Activated naive CD4-positive, alpha-beta T cell treated with anti-CD3 and anti-CD28 coated beads for 36 hours (primary cell): ENCODE measurements at regions not wholly inside any gene's neighbourhood (a gene's known extent, or its start where the extent isn't known, plus 50 kb on each side); places are given as distances from the start of the nearest gene placed in this dataset.

Experiments
- CTCF ChIA-PET: fragments of 350-600 bp; sonication (Branson Sonifier 250); formaldehyde crosslinking; loops from one replicate; lab custom pipeline; 2021; ENCODE audit warnings: antibody characterized with exemption; lab: Charles Lee
- DNase-seq: peaks from one replicate; pipeline ENCODE4 v3.0.0-alpha.2; 2020
- H3K27ac Mint-ChIP-seq: one replicate; pipeline ENCODE4 v1.8.0; 2021; ENCODE audit warnings: mild to moderate bottlenecking, mixed read lengths
- H3K27me3 Mint-ChIP-seq: one replicate; pipeline ENCODE4 v1.8.0; 2021; ENCODE audit warnings: low read depth, mixed read lengths
- H3K36me3 Mint-ChIP-seq: one replicate; pipeline ENCODE4 v1.8.0; 2021; ENCODE audit warnings: low read depth, mixed read lengths
- H3K4me1 Mint-ChIP-seq: one replicate; pipeline ENCODE4 v1.8.0; 2021; ENCODE audit warnings: low read depth, mixed read lengths
- H3K4me3 Mint-ChIP-seq: one replicate; pipeline ENCODE4 v1.8.0; 2021; ENCODE audit warnings: mild to moderate bottlenecking, moderate library complexity, mixed read lengths
- H3K9me3 Mint-ChIP-seq: one replicate; pipeline ENCODE4 v1.8.0; 2021; ENCODE audit warnings: mixed read lengths
- intact Hi-C: fragments of 100-400 bp; cut with micrococcal nuclease; formaldehyde crosslinking; loops from one replicate; pipeline ENCODE4 v1.15.1; 2023

- Mint-ChIP-seq H3K27me3 (no peaks in the 10 kb centered on the region), H3K36me3 (no peaks in the 10 kb centered on the region), H3K4me1 (no peaks in the 10 kb centered on the region), H3K9me3 (peaks cover 1% of the 10 kb centered on the region), H3K27ac (no peak overlapping the region), H3K4me3 (no peak overlapping the region)
- intact Hi-C loops: no loop called here
- CTCF ChIA-PET: no interaction called here
- no peak for DNase-seq
These were observed 188.4 kb downstream of the PPP1R3A start for GRCh38 chr7:113730309-113730955.

GRCh38 chr7:113727486-113727885, 191.3 kb downstream of the PPP1R3A start:
- CTCF ChIA-PET: no interaction called here

DNA sequence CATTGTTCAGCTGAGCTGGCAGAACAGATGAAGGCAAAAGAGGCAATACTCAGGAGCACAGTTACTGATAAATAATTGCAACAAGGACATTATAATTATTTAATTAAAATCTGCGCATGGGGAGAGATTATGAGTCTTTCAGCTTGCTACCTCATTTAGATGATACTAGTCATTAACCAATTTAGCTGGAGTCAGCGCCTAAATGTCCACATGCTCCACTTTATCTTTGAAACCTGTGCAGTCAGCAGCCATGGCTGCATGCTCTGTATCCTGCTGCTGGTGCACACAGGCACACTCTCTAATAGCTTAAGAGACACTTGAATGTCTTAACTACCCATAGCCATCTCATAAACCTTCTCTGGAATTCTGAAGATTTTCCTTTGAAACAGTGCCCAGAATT, 196.8 kb downstream of the PPP1R3A start:
- no peaks in the 10 kb centered on the region for H3K4me1 Mint-ChIP-seq
- CTCF ChIA-PET: no interaction called here
- no peak overlapping the region for H3K4me3 Mint-ChIP-seq
- H3K9me3 Mint-ChIP-seq: no peaks in the 10 kb centered on the region
- no peaks in the 10 kb centered on the region for H3K36me3 Mint-ChIP-seq
- H3K27me3 Mint-ChIP-seq: no peaks in the 10 kb centered on the region
- intact Hi-C loops: no loop called here
- no peak for DNase-seq
- no peak overlapping the region for H3K27ac Mint-ChIP-seq

More at GRCh38 chr7:113727486-113727885, 191.3 kb downstream of the PPP1R3A start:
- Mint-ChIP-seq H3K27ac (no peak overlapping the region), H3K4me1 (no peaks in the 10 kb centered on the region), H3K9me3 (peaks cover 1% of the 10 kb centered on the region), H3K36me3 (no peaks in the 10 kb centered on the region), H3K4me3 (no peak overlapping the region), H3K27me3 (no peaks in the 10 kb centered on the region)
- DNase-seq: no peak
- intact Hi-C loops: no loop called here

DNA sequence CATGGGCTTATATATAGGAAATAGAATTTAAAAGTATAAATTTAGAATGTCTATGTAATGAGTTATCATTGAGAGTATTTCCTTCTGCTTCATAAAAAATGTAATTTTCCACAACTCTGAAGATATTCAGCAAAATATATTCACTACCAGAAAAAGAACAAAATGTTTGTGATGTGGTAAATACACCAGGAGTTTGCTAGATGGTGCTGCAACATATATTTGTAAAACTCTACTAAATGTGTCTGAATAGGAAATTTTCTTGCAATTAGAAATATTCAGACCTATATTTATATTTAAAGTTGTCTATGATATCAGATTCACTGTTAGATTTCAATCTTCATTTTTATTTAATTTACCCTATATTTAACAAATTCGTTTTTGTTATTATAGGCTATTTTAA, 201.1 kb downstream of the PPP1R3A start:
- no peak overlapping the region for H3K27ac Mint-ChIP-seq
- no peaks in the 10 kb centered on the region for H3K4me1 Mint-ChIP-seq
- H3K27me3 Mint-ChIP-seq: peaks cover 2% of the 10 kb centered on the region
- intact Hi-C loops: no loop called here
- CTCF ChIA-PET: no interaction called here
- no peak overlapping the region for H3K4me3 Mint-ChIP-seq
- H3K9me3 Mint-ChIP-seq: no peaks in the 10 kb centered on the region
- no peak for DNase-seq
- no peaks in the 10 kb centered on the region for H3K36me3 Mint-ChIP-seq

- Mint-ChIP-seq H3K27ac (no peak overlapping the region), H3K9me3 (no peaks in the 10 kb centered on the region), H3K4me1 (no peaks in the 10 kb centered on the region), H3K4me3 (no peak overlapping the region), H3K36me3 (no peaks in the 10 kb centered on the region), H3K27me3 (peaks cover 2% of the 10 kb centered on the region)
- intact Hi-C loops: no loop called here
- CTCF ChIA-PET: no interaction called here
- no peak for DNase-seq
These were observed 202.6 kb downstream of the PPP1R3A start for GRCh38 chr7:113715981-113716856.

DNA sequence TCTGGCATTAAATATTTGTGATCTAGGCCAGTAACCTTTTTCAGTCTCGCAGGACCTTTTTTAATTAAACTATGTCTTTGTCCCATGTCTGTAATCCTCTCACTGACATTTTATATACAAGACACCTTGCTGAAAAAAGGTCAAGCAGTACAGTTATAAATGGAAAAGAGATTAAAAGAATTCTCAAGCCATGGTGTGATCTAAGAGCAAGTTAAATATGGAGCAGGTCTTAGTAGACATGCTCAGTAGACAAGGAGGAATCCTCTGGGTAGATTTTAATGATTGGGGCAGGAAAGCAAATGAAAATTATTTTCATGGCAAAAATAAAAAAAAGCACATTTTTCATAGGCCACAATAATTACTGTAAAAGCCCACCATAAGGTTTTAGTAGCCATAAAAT, 203.5 kb downstream of the PPP1R3A start:
- no peak for DNase-seq
- no peaks in the 10 kb centered on the region for H3K36me3 Mint-ChIP-seq
- H3K9me3 Mint-ChIP-seq: no peaks in the 10 kb centered on the region
- intact Hi-C loops: no loop called here
- no peak overlapping the region for H3K4me3 Mint-ChIP-seq
- CTCF ChIA-PET: no interaction called here
- peaks cover 2% of the 10 kb centered on the region for H3K27me3 Mint-ChIP-seq
- H3K4me1 Mint-ChIP-seq: no peaks in the 10 kb centered on the region
- no peak overlapping the region for H3K27ac Mint-ChIP-seq

DNA sequence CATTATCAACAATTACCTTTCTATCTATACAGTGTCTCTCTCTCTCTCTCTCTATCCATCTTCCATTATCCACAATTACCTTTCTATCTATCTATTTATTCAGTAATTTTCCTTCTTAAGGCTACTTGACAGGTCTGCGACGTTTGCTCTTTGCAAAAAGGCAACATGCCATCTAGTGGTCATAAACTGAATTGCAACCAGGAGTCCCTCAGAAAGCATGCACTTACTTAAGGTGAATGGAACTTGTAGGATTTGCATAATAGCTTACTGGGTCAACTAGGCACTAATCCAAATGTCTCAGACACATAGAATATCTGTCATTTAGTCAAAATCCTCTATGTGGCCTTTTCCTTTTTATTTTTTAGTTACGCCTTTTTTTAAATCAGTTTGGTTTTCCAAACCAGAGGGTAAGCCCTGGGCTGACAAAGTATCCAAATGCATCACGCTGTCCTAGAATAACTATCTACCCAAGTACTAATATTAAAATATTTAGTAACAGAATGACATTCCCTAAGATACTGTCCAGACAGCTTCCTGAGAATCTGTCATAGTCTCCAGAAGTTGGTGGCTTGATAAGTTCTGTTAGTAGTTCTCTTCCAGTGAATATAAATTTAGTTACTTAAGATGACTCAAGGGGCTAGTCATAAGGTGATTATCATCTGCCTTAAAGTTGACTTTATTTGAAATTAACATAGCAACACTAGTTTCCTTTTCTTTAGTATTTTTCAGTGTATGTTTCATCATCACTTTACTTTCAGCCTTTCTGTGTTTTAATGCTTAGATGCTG, 208.3 kb downstream of the PPP1R3A start:
- H3K27me3 Mint-ChIP-seq: peaks cover 10% of the 10 kb centered on the region
- DNase-seq: peak; percentile 56
- H3K9me3 Mint-ChIP-seq: no peaks in the 10 kb centered on the region
- no peak overlapping the region for H3K27ac Mint-ChIP-seq
- intact Hi-C loops: loop anchor here (1.0 to 5.0 kb wide), 3 partner anchors 308 to 1160 kb away; no protein-coding TSS in a partner anchor
- H3K4me3 Mint-ChIP-seq: no peak overlapping the region
- CTCF ChIA-PET: interaction anchor here (1.1 to 1.2 kb wide), 3 partner anchors 13 to 45 kb away, joined by 3 to 6 read pairs (median 4); no protein-coding TSS in a partner anchor
- no peaks in the 10 kb centered on the region for H3K36me3 Mint-ChIP-seq
- H3K4me1 Mint-ChIP-seq: no peaks in the 10 kb centered on the region

- intact Hi-C loops: loop anchor here (10.0 kb wide), 1 partner anchor 911 kb away; the partner anchor contains the start of gene TMEM168
- Mint-ChIP-seq H3K9me3 (no peaks in the 10 kb centered on the region), H3K27ac (no peak overlapping the region), H3K4me3 (no peak overlapping the region), H3K27me3 (peaks cover 10% of the 10 kb centered on the region), H3K36me3 (no peaks in the 10 kb centered on the region), H3K4me1 (no peaks in the 10 kb centered on the region)
- DNase-seq: no peak
- CTCF ChIA-PET: no interaction called here
These were observed 213.4 kb downstream of the PPP1R3A start for GRCh38 chr7:113705439-113705838.

DNA sequence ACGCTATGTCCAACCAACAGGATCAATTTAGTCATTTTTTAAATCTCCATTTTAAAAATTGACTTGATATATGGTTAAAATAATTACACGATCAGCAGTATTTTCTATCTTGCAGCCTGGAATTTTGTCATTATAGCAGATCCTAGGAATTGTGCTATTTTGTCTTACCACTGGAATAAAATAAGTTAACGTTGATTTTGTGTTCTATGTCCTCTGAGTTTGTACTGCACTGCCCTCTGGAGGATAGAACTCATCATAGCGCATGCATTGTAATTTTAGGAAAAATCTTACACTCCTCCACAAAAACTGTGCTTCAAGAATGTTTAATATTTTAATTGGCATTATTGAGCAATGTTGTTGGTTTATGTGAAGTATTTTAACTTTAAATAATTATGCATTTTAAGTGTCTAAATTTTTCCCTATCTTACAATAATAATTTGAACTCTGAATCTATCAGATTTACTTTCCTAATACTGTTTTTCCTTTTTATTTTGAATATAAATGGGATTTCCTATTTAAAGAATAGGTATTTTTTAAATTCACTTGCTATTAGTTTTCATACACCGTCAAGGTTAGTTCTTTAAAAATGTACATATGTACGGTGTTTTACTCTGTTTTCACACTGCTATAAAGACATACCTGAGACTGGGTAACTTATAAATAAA, 220.1 kb downstream of the PPP1R3A start:
- H3K36me3 Mint-ChIP-seq: no peaks in the 10 kb centered on the region
- H3K9me3 Mint-ChIP-seq: no peaks in the 10 kb centered on the region
- H3K27ac Mint-ChIP-seq: no peak overlapping the region
- intact Hi-C loops: loop anchor here (2.0 to 5.0 kb wide), 2 partner anchors 294 to 1146 kb away; no protein-coding TSS in a partner anchor
- DNase-seq: no peak
- no peaks in the 10 kb centered on the region for H3K27me3 Mint-ChIP-seq
- H3K4me1 Mint-ChIP-seq: no peaks in the 10 kb centered on the region
- H3K4me3 Mint-ChIP-seq: no peak overlapping the region
- CTCF ChIA-PET: no interaction called here

DNA sequence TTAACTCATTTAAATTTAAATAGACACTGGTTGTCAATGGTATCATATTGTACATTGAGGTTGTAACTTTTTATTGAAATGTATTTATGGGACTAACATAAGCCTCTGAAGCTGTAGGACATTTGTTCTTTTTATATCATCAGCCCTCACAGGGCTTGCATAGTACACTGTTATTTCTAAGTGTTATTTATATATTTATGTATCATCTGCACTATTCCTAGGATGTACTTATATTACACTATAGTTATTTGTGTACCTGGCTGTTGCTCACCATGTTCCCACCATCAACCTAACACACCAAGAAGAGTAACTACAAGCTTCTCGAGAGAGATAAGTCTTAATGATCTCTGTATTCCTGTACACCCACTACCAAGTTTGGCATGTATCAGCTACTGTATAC, 224.7 kb downstream of the PPP1R3A start:
- intact Hi-C loops: no loop called here
- H3K27me3 Mint-ChIP-seq: no peaks in the 10 kb centered on the region
- CTCF ChIA-PET: no interaction called here
- H3K9me3 Mint-ChIP-seq: no peaks in the 10 kb centered on the region
- H3K27ac Mint-ChIP-seq: no peak overlapping the region
- no peaks in the 10 kb centered on the region for H3K36me3 Mint-ChIP-seq
- no peaks in the 10 kb centered on the region for H3K4me1 Mint-ChIP-seq
- DNase-seq: no peak
- no peak overlapping the region for H3K4me3 Mint-ChIP-seq

- intact Hi-C loops: no loop called here
- DNase-seq: no peak
- Mint-ChIP-seq H3K27me3 (no peaks in the 10 kb centered on the region), H3K9me3 (no peaks in the 10 kb centered on the region), H3K4me3 (no peak overlapping the region), H3K36me3 (no peaks in the 10 kb centered on the region), H3K27ac (no peak overlapping the region), H3K4me1 (no peaks in the 10 kb centered on the region)
- CTCF ChIA-PET: no interaction called here
These were observed 234.6 kb downstream of the PPP1R3A start for GRCh38 chr7:113684165-113684564.

GRCh38 chr7:113677811-113678210, 241.0 kb downstream of the PPP1R3A start:
- DNase-seq: no peak
- Mint-ChIP-seq H3K4me1 (no peaks in the 10 kb centered on the region), H3K9me3 (peaks cover 3% of the 10 kb centered on the region), H3K27ac (no peak overlapping the region), H3K4me3 (no peak overlapping the region), H3K36me3 (no peaks in the 10 kb centered on the region), H3K27me3 (no peaks in the 10 kb centered on the region)
- intact Hi-C loops: no loop called here
- CTCF ChIA-PET: no interaction called here
